RCC 7860 (cell line): ENCODE measurements at regions not wholly inside any gene's neighbourhood (a gene's known extent, or its start where the extent isn't known, plus 50 kb on each side); places are given as distances from the start of the nearest gene placed in this dataset.
"Not testable (repeated sequence)": the region's sequence is repeated elsewhere in the genome, so short reads cannot be mapped to it uniquely, and the experiment has no call there.

Experiments
- DNase-seq: peaks from one replicate; pipeline ENCODE4 v3.0.0-alpha.2; 2015; ENCODE audit warnings: low spot score
- FAIRE-seq: peaks from 2 replicates; lab custom pipeline; 2012; peaks lifted over from hg19 to GRCh38; lab: Jason Lieb, UNC

GRCh38 chrX:137215467-137215866 lies 181.7 kb upstream of the GPR101 start:
- FAIRE-seq (no peak), DNase-seq (no peak)

GRCh38 chrX:137212078-137212632 lies 178.4 kb upstream of the GPR101 start:
- FAIRE-seq (no peak), DNase-seq (no peak)

GRCh38 chrX:137198040-137198439 lies 164.2 kb upstream of the GPR101 start:
- DNase-seq = no peak
- no peak for FAIRE-seq

- no peak for FAIRE-seq
- DNase-seq = no peak
These were observed 162.2 kb upstream of the GPR101 start for GRCh38 chrX:137195991-137196390.

GRCh38 chrX:137195296-137195695 lies 161.5 kb upstream of the GPR101 start:
- FAIRE-seq = no peak

GRCh38 chrX:137194164-137194563 lies 160.4 kb upstream of the GPR101 start:
- FAIRE-seq (no peak), DNase-seq (no peak)

More at GRCh38 chrX:137195296-137195695, 161.5 kb upstream of the GPR101 start:
- DNase-seq = no peak

GRCh38 chrX:137187540-137187939 lies 153.7 kb upstream of the GPR101 start:
- FAIRE-seq = no peak
- DNase-seq = no peak

GRCh38 chrX:137178392-137178791 lies 144.6 kb upstream of the GPR101 start:
- DNase-seq (no peak), FAIRE-seq (no peak)

- DNase-seq (no peak), FAIRE-seq (no peak)
These were observed 138.6 kb upstream of the GPR101 start for GRCh38 chrX:137172317-137172948.

- no peak for FAIRE-seq
These were observed 137.8 kb upstream of the GPR101 start for GRCh38 chrX:137171626-137172025.

GRCh38 chrX:137166591-137166990 lies 132.8 kb upstream of the GPR101 start:
- DNase-seq (no peak), FAIRE-seq (no peak)

More at GRCh38 chrX:137171626-137172025, 137.8 kb upstream of the GPR101 start:
- no peak for DNase-seq

- no peak for FAIRE-seq
- DNase-seq = no peak
These were observed 130.5 kb upstream of the GPR101 start for GRCh38 chrX:137164329-137164728.

- DNase-seq (no peak), FAIRE-seq (no peak)
These were observed 117.6 kb upstream of the GPR101 start for GRCh38 chrX:137151403-137151802.

GRCh38 chrX:137143864-137144263 lies 110.1 kb upstream of the GPR101 start:
- no peak for DNase-seq
- FAIRE-seq = no peak

- DNase-seq, FAIRE-seq: not testable (repeated sequence)
These were observed 88.9 kb upstream of the GPR101 start for GRCh38 chrX:137122651-137123050.

- DNase-seq (no peak), FAIRE-seq (no peak)
These were observed 85.3 kb upstream of the GPR101 start for GRCh38 chrX:137119049-137119448.

- no peak for DNase-seq
- no peak for FAIRE-seq
These were observed 84.7 kb upstream of the GPR101 start for GRCh38 chrX:137118536-137118935.

GRCh38 chrX:137118136-137118535 lies 84.3 kb upstream of the GPR101 start:
- FAIRE-seq (no peak), DNase-seq (no peak)

GRCh38 chrX:137107877-137108276 lies 74.1 kb upstream of the GPR101 start:
- DNase-seq = not testable (repeated sequence)

GRCh38 chrX:137101273-137101990 lies 67.6 kb upstream of the GPR101 start:
- DNase-seq = no peak
- no peak for FAIRE-seq

More at GRCh38 chrX:137107877-137108276, 74.1 kb upstream of the GPR101 start:
- not testable (repeated sequence) for FAIRE-seq
